ENCODE measurements at regions not wholly inside any gene's neighbourhood (a gene's known extent, or its start where the extent isn't known, plus 50 kb on each side); places are given as distances from the start of the nearest gene placed in this dataset.

DNA sequence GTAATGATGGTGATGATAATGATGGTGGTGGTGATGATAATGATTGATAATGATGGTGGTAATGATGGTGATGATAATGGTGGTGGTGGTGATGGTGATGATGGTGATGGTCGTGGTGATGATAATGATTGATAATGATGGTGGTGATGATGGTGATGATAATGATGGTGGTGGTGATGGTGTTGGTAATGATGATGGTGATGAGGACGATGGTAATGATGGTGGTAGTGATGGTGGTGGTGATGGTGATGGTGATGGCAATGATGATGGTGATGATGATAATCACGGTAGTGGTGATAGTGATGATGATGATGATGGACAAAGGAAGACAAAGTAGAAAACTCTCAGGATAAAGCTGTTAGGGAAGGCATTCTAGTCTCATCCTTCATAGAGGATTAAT lies 310.5 kb downstream of the MSX2 start:
- DNase-seq (ENCODE audit: low read depth): no peak

DNA sequence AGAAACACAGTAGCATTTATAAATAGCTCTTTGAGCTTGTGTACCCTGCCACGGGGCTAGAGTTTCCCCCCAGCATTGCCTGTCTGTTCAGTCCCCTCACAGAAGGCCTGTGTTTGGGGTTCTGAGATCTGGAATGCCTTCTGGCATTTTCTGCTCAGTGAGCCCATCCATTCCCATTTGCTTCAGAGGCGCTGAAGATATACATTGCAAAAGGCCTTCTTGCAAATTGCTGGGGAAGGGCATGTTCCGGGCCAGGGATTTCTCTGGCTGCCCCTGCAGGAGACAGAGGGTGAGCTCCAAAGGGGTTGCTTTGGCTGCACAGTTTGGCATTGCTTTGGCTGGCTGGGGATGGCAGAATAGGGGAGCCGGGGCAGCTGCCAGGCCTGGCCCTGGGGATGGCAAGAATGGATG lies 308.4 kb downstream of the MSX2 start:
- no peak for DNase-seq (ENCODE audit: low read depth)

DNA sequence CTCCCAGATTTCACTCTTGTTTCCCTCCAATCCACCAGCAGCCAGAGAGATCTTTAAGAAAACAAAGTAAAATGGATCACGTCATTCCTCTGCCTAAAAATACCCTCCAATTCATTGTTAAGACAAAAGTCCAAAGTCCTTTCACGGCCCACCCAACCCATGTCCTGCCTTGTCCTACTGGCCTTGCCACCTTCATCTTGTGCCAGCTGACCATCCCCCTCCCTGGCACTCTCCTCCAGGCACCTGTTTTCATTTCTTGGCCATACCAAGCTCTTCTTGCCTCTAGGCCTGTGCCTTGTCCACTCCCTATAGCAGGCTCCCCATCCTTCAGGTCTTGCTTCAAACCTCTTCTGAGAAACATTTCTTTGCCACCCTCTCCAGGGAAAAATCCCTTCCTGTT lies 307.6 kb downstream of the MSX2 start:
- no peak for DNase-seq (ENCODE audit: low read depth)

DNA sequence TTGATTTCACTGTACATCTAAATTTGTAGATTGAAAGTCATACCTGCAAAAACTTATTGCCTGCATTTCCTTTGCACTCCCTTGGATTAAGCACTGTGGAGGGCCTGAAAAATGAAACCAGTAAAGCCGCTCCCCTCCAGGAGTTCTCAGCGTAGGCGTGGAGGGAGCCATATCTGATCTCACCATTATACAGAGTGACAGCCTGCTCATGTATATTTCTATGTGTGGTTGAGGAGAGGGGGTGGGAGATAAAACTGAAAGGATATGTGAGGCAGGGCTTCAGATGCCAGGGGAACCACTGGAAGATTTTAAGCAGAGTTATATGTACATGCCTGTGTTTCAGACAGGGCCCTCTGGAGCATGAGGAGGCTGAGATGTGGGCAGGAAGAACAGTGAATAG lies 303.0 kb downstream of the MSX2 start:
- no peak for DNase-seq (ENCODE audit: low read depth)

DNA sequence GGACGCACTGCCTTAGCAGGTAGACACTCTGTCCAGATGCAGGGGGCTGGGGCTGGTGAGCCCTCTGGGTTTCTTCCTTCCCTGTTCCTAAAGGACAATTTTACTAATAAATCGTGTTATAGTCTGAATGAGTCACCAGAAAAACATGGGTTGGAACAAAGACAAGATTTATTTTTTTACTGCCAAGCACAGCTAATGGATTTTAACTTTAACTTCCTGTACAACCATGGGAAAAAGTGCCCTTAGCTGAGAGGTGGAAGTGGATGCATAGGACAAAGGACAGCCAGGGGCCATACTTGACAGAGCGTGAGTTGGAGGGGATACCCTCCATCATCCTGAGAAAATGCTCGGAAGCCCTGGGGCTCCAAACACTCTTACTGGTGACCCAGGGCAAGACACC lies 300.7 kb downstream of the MSX2 start:
- DNase-seq (ENCODE audit: low read depth): no peak

DNA sequence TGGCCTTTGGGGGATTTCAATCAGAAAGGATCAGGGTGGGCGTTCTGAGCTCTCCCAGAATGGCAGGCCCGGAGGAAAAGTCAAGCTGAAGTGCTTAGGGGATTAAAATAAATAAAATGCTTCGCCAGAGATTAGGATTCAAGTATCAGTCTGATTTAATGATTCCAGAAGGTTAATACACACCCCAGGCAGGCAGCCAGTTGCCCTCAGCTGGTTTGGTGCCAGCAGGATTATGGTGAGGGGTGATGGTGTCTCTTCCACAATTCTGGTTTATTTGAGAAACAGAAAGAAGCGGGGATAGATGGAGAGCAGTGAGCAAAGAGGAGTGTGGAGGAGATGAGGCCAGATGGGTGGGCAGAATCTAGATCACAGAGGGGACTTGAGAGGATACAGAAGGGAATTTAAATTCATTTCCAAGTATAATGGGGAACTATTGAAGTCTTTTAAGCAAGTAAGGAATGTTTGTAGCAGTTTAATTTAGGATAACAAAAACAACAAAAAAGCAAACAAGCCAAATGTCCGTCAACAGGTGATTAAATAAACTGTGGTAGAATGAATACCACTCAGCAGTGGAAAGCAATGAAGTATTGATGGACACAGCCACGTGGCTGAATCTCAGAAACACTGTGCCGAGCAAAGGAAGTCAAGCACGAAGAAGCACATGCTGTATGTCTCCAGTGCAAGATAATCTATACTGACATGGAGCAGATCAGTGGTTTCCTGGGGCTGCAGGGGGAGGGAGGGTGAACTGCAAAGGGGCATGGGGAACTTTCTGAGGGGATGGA lies 297.7 kb downstream of the MSX2 start:
- DNase-seq (ENCODE audit: low read depth): no peak

DNA sequence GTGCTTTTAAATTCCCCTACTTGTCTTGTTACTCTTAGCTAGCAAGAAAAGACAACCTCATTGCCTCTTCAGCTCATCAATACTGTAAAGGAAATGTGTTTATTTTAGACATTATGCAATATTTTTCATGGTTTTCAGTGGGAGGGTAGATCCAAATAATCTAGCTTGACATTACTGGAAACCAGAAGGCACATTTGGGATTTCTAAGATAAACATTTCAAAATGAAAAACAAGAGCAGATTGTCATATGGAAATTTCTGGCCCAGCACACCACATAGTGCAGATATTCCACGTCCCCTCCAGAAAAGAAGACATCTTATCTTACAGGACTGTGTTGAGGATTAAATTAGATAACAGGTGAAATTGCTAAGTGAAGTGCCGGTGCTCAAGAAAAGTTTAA lies 296.9 kb downstream of the MSX2 start:
- no peak for DNase-seq (ENCODE audit: low read depth)

DNA sequence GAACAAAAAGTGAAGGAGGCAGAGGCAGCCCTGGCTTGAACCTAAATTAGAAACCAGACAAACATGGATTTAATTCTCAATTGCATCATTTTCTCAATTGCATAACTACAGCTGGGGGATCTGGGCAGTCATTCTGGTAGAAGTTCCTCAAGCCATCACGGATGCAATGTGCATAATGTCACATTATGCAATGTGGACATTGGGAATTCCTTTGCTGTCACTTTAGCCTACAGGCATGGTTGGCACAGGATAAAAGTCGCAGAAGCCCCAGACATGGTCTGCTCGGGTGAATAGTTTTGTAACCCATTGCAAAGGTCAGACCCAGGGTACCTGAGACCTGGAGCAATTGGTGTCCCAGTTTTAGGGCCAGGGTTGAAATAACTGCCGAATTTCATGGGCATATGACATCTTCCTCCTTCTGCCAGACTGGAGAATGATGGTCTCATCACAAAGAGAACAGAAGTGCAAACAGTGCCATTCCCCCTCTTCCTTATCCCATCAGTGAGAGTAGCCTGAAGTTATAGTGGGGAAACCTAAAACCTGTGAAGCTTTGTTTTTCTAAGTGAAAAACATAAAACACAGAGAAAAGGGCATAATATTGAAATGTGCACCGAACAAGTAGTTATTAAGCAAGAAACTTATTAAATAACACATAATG lies 290.8 kb downstream of the MSX2 start:
- no peak for DNase-seq (ENCODE audit: low read depth)

DNA sequence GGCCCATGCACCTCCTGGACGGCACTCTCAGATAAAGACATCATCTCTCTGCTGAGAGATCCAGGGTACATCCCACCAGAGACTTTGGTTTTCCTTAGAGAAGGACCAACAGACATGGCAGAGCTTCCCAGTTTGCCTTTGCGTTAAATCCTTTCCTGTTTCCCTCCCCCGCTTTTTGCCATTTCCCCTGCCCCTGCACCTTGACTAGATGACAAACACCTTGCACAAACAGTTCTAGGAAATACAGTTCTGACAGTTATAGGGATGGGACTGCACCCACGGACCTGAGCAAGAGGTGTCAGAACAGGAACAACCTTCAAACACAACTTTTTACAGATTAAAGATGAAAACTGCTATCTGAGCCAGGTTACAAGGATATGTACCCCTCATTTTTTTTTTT lies 288.9 kb downstream of the MSX2 start:
- no peak for DNase-seq (ENCODE audit: low read depth)

DNA sequence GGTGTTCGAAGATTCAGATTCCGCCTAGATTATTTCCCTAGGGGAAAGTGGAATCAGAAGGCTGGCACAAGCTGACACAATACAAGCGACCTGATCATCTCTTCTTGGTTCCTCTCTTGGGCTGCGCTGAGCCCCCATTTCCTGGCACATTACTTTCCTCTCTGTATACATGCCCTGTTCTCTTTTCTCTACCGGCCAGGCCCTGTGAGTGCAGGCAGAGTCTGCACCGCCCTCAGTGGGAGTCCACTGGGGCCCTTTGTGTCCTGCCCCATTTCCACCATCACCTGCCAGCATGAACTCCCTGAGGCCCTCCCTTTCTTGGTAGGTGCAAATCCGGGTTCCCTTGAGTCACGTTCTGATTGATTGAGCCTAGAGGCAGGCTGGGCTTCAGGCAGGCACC lies 287.9 kb downstream of the MSX2 start:
- DNase-seq (ENCODE audit: low read depth): no peak

DNA sequence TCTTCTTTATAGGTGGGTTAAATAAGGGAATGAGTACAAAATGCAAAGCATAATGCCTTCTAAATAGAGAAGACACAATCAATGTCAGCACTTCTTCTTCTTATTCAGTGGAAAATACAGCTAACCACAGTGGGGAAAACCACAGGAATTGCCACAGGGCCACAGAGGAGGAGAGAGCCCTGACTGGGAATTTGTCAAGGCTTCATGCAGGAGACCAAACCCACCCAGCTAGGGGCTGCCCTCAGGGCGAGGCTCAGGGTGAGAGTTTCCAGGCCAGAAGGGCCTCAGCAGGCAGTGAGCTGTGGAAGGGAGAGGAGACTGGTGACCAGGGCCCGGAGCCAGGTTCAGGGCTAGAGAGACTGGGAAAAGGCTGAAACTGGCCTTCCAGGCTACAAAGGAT lies 279.1 kb downstream of the MSX2 start:
- no peak for DNase-seq (ENCODE audit: low read depth)

DNA sequence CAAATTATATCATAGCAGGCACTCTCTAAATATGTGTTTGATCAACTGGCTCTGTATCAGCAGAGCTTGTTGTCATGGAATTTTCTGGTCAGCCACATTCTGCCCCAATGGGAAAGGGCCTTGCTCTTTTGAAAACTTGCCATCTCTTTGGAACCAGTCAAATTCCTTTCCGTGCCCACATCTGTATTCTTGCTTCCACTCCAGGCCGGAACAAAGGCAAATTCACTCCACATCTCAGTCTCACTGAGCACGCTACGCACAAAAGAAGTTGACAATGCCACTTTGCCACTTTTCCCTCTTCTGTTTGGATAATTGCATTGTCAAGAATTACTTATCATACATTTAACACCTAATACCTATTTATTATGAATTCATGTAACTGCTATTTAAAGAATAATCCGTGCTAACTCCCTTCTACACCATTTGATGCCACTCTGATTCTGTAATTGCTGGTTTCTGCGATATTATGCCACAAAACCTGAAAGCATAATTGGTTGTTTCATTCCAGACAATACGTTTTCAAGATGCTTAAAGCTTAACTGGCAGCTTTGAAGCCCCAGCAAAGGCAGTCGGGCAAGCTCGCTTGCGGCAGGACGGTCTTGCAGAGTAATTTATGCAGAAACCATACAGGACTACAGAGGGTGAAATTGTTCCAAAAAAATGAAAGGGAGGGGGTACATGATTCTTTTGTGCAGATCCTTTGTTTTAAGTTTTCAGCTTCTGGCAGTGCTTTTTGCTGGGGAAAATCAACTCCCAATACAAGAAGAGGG lies 277.7 kb downstream of the MSX2 start:
- DNase-seq (ENCODE audit: low read depth): no peak

DNA sequence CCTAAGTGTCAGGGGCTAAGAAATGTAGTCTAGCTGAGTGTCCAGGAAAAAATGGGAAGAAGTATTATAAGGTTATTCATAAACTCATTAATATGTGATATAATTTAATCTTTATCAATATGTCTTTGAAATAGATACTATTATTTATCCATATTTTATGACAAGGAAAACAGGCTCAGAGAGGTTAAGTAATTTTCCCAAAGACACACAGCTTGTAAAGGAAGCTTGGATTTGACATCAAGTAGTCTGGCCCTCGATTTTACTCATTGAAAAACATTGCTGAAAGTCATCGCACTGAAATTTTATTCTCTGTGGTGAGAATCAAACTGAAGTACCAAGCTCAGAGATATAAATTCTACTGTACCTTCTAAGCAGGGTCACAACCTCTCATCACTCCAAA lies 276.9 kb downstream of the MSX2 start:
- no peak for DNase-seq (ENCODE audit: low read depth)

DNA sequence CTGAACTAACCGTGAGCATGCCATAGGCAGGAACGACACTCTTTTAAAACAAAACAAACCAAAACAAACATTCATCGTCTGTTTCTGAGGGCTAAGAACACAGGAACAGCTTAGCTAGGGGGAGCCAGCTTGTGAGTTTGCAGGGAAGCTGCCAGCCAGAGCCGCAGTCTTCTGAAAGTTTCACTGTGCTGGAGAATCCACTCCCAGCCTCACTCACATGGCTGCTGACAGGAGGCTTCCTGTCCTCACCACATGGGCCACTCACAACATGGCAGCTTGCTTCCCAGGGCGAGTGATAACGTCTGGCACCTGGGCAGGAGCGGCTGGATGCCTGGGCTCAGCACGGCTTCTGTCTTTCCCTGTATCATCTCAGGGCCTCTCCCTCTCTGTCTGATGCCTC lies 275.2 kb downstream of the MSX2 start:
- no peak for DNase-seq (ENCODE audit: low read depth)

DNA sequence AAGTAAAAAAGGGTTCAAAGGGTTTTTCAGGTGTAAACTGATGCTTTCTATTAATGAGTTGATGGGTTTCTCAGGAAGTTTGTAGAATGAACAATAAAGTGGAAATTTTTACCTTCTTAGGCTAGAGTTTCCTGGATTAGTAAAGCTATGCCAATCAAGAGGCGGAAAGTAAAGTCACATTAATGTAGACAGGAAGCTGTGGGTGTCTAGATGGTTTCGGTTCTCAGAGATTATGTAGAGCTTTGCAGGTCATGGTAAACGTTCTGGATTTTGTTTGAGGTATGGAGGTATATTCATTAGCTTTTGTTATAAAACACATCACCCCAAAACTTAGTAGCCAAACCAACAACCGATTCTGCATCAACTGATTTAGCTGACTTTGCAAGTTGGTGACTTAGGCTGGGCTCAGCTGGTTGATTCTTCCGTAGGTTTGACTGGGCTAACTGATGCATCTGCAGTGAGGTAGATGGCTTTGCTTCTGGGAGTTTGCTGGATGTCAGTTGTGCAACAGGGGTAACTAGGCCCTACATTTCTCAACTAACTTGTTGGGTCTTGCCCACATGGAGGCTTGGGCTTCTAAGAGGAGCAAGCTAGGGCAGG lies 273.8 kb downstream of the MSX2 start:
- DNase-seq (ENCODE audit: low read depth): no peak

DNA sequence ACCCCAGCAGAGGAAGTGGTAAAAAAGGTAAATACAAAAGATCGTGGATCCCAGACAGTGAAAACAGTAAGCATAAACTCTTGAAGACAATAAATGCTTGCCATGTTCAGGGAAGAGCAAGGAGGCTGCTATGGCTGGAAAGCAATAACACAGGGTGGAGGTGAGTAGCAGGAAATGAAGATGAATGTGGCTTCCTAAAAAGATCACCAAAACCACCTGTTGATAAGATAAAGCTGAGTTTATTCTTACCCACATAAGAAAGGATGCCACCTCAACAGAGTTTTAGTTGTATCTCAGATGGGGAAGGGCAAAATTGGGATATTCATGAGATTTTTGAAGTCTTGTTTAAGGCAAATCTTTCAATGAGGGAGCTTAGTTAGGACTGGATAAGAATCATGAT lies 273.3 kb downstream of the MSX2 start:
- no peak for DNase-seq (ENCODE audit: low read depth)

DNA sequence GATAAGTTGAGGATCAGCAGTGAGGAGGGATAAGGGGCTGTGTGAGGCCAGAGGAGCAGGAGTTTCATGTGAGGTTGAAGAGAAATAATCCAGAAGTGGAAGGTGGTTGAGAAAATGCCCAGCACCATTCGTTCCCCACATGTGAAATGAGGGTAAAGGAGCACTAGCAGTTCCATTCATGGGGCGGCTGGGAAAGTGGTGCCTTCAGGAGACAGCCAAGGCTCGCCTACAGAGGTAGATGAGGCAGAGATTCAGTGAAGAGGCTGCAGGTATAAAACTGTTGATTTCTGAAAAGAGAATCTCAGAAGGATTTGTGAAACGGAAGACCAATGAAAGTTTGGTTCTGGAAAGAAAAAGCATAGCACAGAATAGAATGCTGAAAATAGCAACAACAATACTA lies 272.6 kb downstream of the MSX2 start:
- no peak for DNase-seq (ENCODE audit: low read depth)

DNA sequence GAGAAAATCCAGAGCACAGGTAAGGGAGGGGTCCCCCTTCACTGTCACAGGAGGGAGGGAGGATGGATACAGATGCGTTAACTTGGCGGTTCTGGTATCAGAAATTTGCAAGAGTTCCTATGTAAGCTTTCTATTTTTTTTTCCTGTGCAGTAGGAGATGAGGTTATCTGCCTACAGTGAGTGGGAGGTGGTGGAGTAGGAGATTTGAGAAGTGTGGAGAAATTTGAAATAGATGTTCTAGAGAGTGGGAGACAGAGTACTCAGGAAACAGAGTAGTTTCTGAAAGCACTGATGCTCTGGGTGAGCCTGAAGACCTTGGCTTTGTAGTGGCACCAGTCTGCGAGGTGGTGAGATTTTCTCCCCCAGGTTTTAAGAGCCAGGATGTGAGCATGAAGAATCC lies 271.4 kb downstream of the MSX2 start:
- DNase-seq (ENCODE audit: low read depth): no peak

DNA sequence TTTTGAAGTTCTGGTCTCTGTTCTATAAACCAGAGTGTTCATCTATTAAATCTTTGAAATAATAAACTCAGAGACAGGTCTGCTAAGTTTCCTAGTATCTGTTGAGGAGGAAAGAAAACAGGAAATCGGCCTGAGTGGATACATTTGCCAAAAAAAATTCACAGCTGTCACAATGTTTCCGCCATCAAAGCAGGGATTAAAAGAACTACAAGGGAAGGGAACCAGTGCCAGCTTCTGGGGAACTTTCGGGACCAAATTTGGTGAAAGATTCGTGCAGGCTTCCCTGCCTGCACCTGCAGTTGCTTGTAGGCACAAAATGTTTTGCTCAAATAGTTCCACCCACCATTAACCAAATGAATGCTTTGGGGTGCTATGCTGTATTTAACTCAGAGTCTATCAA lies 267.5 kb downstream of the MSX2 start:
- no peak for DNase-seq (ENCODE audit: low read depth)

DNA sequence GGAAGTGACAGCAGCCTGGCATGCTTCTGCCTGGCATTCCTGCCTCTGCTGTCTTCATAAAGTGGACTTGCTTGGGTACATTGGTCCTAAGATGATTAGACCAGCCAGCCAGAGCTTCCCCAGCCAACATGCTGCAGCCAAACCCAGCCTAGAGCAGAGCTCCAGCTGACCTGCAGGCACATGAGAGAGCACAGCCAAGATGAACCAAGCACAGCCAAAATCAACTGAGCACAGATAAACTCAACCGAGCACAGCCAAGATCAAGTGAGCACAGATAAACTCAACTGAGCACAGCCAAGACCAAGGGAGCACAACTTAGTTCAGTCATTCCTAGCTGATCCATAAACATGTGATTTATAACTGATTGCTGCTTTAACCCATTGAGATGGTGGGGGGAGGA lies 266.5 kb downstream of the MSX2 start:
- DNase-seq (ENCODE audit: low read depth): no peak

DNA sequence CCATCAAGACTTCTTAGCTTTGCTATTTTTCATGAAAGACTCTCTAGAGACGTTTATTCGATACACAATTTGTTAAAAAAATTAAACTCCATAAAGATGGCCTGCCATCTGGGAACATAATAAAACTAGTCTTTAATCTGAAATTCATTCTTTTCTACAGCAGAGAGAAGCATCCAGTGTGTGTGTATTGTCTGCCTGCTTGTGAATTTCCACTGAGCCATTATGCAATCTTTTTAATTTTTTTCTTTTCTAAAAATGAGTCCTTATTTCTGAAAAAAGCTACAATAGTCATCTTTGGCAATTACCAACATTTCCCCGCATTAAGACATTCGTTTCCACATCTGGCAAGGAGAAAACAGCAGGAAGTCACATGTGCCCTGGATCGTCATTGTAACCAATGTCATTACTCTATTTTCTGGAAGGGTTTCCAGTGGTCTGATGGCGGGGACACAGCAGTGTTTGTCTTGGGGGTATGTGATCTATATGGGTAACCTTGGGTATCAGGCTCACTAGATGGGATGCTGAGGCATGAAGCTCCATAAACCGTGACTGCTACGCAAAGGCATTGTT lies 263.1 kb downstream of the MSX2 start:
- DNase-seq (ENCODE audit: low read depth): no peak

DNA sequence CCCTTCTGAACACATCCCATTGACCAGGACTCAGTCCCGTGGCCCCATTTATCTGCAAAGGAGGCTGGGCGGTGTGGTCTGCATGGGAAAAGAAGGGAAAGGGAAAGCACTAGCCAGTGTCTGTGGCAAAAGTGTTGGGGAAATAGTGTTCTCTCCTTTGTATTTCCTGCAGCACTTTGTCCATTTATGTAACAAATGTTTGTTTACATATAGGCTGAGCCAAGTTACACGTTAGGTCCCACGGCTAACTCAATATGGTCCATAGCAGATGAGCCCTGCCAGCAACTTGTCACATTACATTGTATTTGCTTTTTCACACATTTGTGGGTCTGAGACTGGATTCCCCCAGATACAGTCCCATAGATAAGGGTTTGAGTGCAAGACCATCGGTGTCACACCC lies 260.5 kb downstream of the MSX2 start:
- no peak for DNase-seq (ENCODE audit: low read depth)

DNA sequence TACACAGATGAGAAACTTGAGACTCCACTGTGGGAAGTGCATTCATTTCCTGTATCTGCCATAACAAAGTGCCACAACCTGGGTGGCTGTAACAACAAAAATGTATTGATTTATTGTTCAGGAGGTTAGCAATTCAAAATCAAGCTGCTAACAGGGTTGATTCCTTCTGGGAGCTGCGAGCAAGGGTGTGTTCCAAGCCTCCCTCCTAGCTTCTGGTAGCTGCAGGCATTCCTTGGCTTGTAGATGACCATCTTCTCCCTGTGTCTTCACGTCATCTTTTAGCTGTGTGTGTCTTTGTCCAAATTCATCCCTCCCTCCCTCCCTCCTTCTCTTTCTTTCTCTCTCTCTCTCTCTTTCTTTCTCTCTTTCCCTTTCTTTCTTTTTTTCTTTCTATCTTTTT lies 258.1 kb downstream of the MSX2 start:
- DNase-seq (ENCODE audit: low read depth): no peak

Data from activated gamma-delta T cell treated with anti-CD3 and anti-CD28 coated beads, Interleukin-2, amount 50 U/mL, for 16 hours (primary cell).